HCT116 (cell line): ENCODE measurements at regions not wholly inside any gene's neighbourhood (a gene's known extent, or its start where the extent isn't known, plus 50 kb on each side); places are given as distances from the start of the nearest gene placed in this dataset.

Experiments
- ATAC-seq: fragments of 200-7000 bp; cut with Tn5 transposase; 2 replicates; pipeline ENCODE4 v1.9.1; 2020; ENCODE audit warnings: mild to moderate bottlenecking, moderate library complexity
- BruUV-seq: library from RNA; stranded (reverse); fragments of 400-500 nt; replicated peaks from 2 replicates; lab custom pipeline; 2021; lab: Mats Ljungman, UMichigan
- CTCF ChIA-PET: fragments of 300-600 bp; sonication (Branson Sonifier 250); formaldehyde crosslinking; loops from one replicate; lab custom pipeline; 2021; ENCODE audit warnings: antibody characterized with exemption; lab: Charles Lee
- POLR2A ChIA-PET: fragments of 300-600, 350-600 bp; sonication (Branson Sonifier 250); formaldehyde crosslinking; loops from one replicate; lab custom pipeline; 2021; ENCODE audit warnings: antibody characterized with exemption; lab: Charles Lee
- RAD21 ChIA-PET, 2 experiments: fragments of 300-600 bp; sonication (Branson Sonifier 250); formaldehyde crosslinking; loops; one replicate each; lab custom pipeline; 2023; ENCODE audit warnings: low total read pairs in 2 of 2; ENCODE audit not compliant: uncharacterized antibody in 2 of 2, unreplicated experiment in 2 of 2, low non-redundant PET in 1 of 2; lab: Charles Lee
- DNase-seq: peaks from one replicate; pipeline ENCODE4 v3.0.0-alpha.2; 2010; ENCODE audit warnings: low read depth, low spot score
- H2AFZ ChIP-seq: fragments of 200-600 bp; shearing (Covaris generic), sonication (generic); 2 replicates; pipeline ENCODE4 v1.6.1; 2017; ENCODE audit warnings: low read depth, mixed run types, mixed read lengths, antibody characterized with exemption, low read length; ENCODE audit not compliant: poor library complexity, severe bottlenecking
- H3K27ac ChIP-seq: 2 replicates; pipeline ENCODE4 v1.5.1; 2012; ENCODE audit warnings: low read depth, low read length
- H3K27me3 ChIP-seq: fragments of 200-600 bp; sonication (generic); 2 replicates; pipeline ENCODE4 v1.6.1; 2016; ENCODE audit warnings: mixed run types, low read length, mixed read lengths; ENCODE audit not compliant: insufficient read depth
- H3K36me3 ChIP-seq, 2 experiments: fragments of 200-500 bp in 1 of 2; fragments of 200-600 bp in 1 of 2; sonication (Bioruptor generic) in 1 of 2; sonication (generic) in 1 of 2; 2 replicates each; pipeline versions ENCODE4 v1.5.1 to v1.6.1; 2014 to 2016; ENCODE audit warnings: low read length in 2 of 2, inconsistent platforms in 1 of 2, mixed read lengths in 1 of 2, mixed run types in 1 of 2; ENCODE audit not compliant: insufficient read depth in 2 of 2, control insufficient read depth in 1 of 2
- H3K4me1 ChIP-seq, 2 experiments: fragments of 200-600 bp in 1 of 2; sonication (generic) in 1 of 2; 2 replicates each; pipeline versions ENCODE4 v1.5.1 to v1.6.1; 2012 to 2017; ENCODE audit warnings: low read length in 2 of 2, inconsistent platforms in 1 of 2, mild to moderate bottlenecking in 1 of 2, mixed read lengths in 1 of 2, mixed run types in 1 of 2, moderate library complexity in 1 of 2; ENCODE audit not compliant: insufficient read depth in 2 of 2, control insufficient read depth in 1 of 2
- H3K4me2 ChIP-seq: fragments of 200-600 bp; sonication (generic); 2 replicates; pipeline ENCODE4 v1.6.1; 2017; ENCODE audit warnings: mixed run types, low read length, mixed read lengths
- H3K4me3 ChIP-seq, 2 experiments: fragments of 200-600 bp in 1 of 2; sonication (generic) in 1 of 2; replicated peaks in 1 of 2; 2 replicates each; pipeline ENCODE4 v1.5.1; 2011 to 2016; ENCODE audit warnings: low read length in 2 of 2, control low read depth in 1 of 2, low read depth in 1 of 2, mild to moderate bottlenecking in 1 of 2, mixed read lengths in 1 of 2, mixed run types in 1 of 2
- H3K79me2 ChIP-seq: fragments of 200-600 bp; sonication (generic); 2 replicates; pipeline ENCODE4 v1.6.1; 2017; ENCODE audit warnings: mild to moderate bottlenecking, mixed run types, low read length, moderate library complexity, mixed read lengths; ENCODE audit not compliant: insufficient read depth
- H3K9ac ChIP-seq: fragments of 200-600 bp; sonication (generic); 2 replicates; pipeline ENCODE4 v1.6.1; 2016; ENCODE audit warnings: low read length, mixed read lengths
- H3K9me2 ChIP-seq: fragments of 200-600 bp; sonication (generic), shearing (Covaris generic); 2 replicates; pipeline ENCODE4 v1.6.1; 2017; ENCODE audit warnings: mixed run types, mild to moderate bottlenecking, moderate library complexity; ENCODE audit not compliant: insufficient read depth
- H3K9me3 ChIP-seq, 2 experiments: fragments of 200-500 bp in 1 of 2; fragments of 200-600 bp in 1 of 2; sonication (Bioruptor generic) in 1 of 2; sonication (generic) in 1 of 2; 2 replicates each; pipeline ENCODE4 v1.6.1; 2014 to 2017; ENCODE audit warnings: low read length in 2 of 2, mixed read lengths in 2 of 2, inconsistent platforms in 1 of 2, low read depth in 1 of 2, mild to moderate bottlenecking in 1 of 2, mixed run types in 1 of 2, moderate library complexity in 1 of 2; ENCODE audit not compliant: control insufficient read depth in 1 of 2, insufficient read depth in 1 of 2
- H4K20me1 ChIP-seq: fragments of 200-600 bp; sonication (generic), shearing (Covaris generic); 2 replicates; pipeline ENCODE4 v1.6.1; 2017; ENCODE audit warnings: mixed run types, mild to moderate bottlenecking, moderate library complexity; ENCODE audit not compliant: insufficient read depth
- ATF3 ChIP-seq: IDR thresholded peaks from 2 replicates; pipeline ENCODE4 v1.6.1; 2012
- CEBPB ChIP-seq: IDR thresholded peaks from 2 replicates; pipeline ENCODE4 v1.6.1; 2012; ENCODE audit warnings: low read depth
- CTCF ChIP-seq, 3 experiments: fragments of 200-600 bp in 1 of 3; sonication (generic) in 1 of 3; IDR thresholded peaks in 2 of 3; conservative IDR thresholded peaks in 1 of 3; 2 replicates each; pipeline ENCODE4 v1.5.1; 2012 to 2017; ENCODE audit warnings: low read depth in 2 of 3, low read length in 2 of 3, antibody characterized with exemption in 1 of 3, borderline replicate concordance in 1 of 3, control low read depth in 1 of 3, mild to moderate bottlenecking in 1 of 3, mixed read lengths in 1 of 3, mixed run types in 1 of 3, moderate library complexity in 1 of 3; ENCODE audit not compliant: insufficient read depth in 1 of 3
- EZH2 ChIP-seq: fragments of 200-600 bp; sonication (generic); IDR thresholded peaks from 2 replicates; pipeline ENCODE4 v1.6.1; 2017; ENCODE audit warnings: antibody characterized with exemption, mixed run types
- FOSL1 ChIP-seq: IDR thresholded peaks from 2 replicates; pipeline ENCODE4 v1.6.1; 2012; ENCODE audit warnings: low read depth
- JUND ChIP-seq: IDR thresholded peaks from 2 replicates; pipeline ENCODE4 v1.6.1; 2012
- MAX ChIP-seq: IDR thresholded peaks from 2 replicates; pipeline ENCODE4 v1.6.1; 2012
- POLR2A ChIP-seq: IDR thresholded peaks from 2 replicates; pipeline ENCODE4 v1.7.0; 2011; ENCODE audit warnings: borderline replicate concordance; ENCODE audit not compliant: insufficient read depth, insufficient read length; ENCODE audit errors: extremely low read depth
- POLR2AphosphoS5 ChIP-seq: IDR thresholded peaks from 2 replicates; pipeline ENCODE4 v1.6.1; 2011; ENCODE audit warnings: mild to moderate bottlenecking, low read depth, low read length, moderate library complexity
- RAD21 ChIP-seq: IDR thresholded peaks from 2 replicates; pipeline ENCODE4 v1.6.1; 2012; ENCODE audit warnings: low read depth, mild to moderate bottlenecking
- REST ChIP-seq: IDR thresholded peaks from 2 replicates; pipeline ENCODE4 v1.6.1; 2012; ENCODE audit warnings: low read depth
- SIN3A ChIP-seq: IDR thresholded peaks from 2 replicates; pipeline ENCODE4 v1.6.1; 2012; ENCODE audit warnings: low read depth
- SP1 ChIP-seq: IDR thresholded peaks from 2 replicates; pipeline ENCODE4 v1.6.1; 2012; ENCODE audit warnings: low read depth
- SRF ChIP-seq: IDR thresholded peaks from 2 replicates; pipeline ENCODE4 v1.6.1; 2012; ENCODE audit warnings: low read depth
- TCF7L2 ChIP-seq: IDR thresholded peaks from 2 replicates; pipeline ENCODE4 v1.7.0; 2011; ENCODE audit warnings: borderline replicate concordance, inconsistent platforms; ENCODE audit not compliant: insufficient read depth, insufficient read length; ENCODE audit errors: extremely low read depth
- YY1 ChIP-seq: IDR thresholded peaks from 2 replicates; pipeline ENCODE4 v1.6.1; 2011; ENCODE audit warnings: low read length, low read depth, moderate library complexity, mild to moderate bottlenecking; ENCODE audit not compliant: insufficient replicate concordance; ENCODE audit errors: extremely low read depth
- ZBTB33 ChIP-seq: IDR thresholded peaks from 2 replicates; pipeline ENCODE4 v1.6.1; 2011; ENCODE audit warnings: mild to moderate bottlenecking, low read length, moderate library complexity; ENCODE audit not compliant: insufficient replicate concordance; ENCODE audit errors: extremely low read depth
- ZFX ChIP-seq: fragments of 450-650 bp; IDR thresholded peaks from 2 replicates; pipeline ENCODE4 v1.6.1; 2017
- ZNF274 ChIP-seq: fragments of 200-500 bp; sonication (Bioruptor generic); IDR thresholded peaks from 2 replicates; pipeline ENCODE4 v1.6.1; 2014; ENCODE audit warnings: mild to moderate bottlenecking, low read depth, low read length, inconsistent platforms
- intact Hi-C: fragments of 100-400 bp; cut with micrococcal nuclease; formaldehyde crosslinking; loops from 2 replicates; pipeline ENCODE4 v1.10.0; 2022

GRCh38 chr13:74476788-74477187 is 342.6 kb upstream of the KLF12 start:
- ATAC-seq (no peak), DNase-seq (no peak)
- no peaks in the 10 kb centered on the region for H4K20me1 ChIP-seq
- H3K9me2 ChIP-seq = no peaks in the 10 kb centered on the region
- ChIA-PET CTCF (no interaction called here), RAD21 (no interaction called here), POLR2A (no interaction called here)
- H3K9ac ChIP-seq = no peak overlapping the region
- no peak overlapping the region for H3K27ac ChIP-seq
- no peaks in the 10 kb centered on the region for H3K27me3 ChIP-seq
- H3K4me1 ChIP-seq = no peaks in the 10 kb centered on the region
- no peaks in the 10 kb centered on the region for H3K36me3 ChIP-seq
- no peak overlapping the region for H2AFZ ChIP-seq
- no TSS peak for BruUV-seq
- H3K79me2 ChIP-seq = no peaks in the 10 kb centered on the region
- H3K4me3 ChIP-seq = no peak overlapping the region
- no peak overlapping the region for H3K4me2 ChIP-seq
- intact Hi-C loops = no loop called here
- TF ChIP-seq CTCF (IDR thresholded peaks at IDR 0.05 in 2 of 3, conservative IDR thresholded peaks at IDR 0.05 in 1 of 3; ENCODE audit: borderline replicate concordance in 1 of 3, insufficient read depth in 1 of 3, low read depth in 2 of 3, low read length in 2 of 3) = no peak
- TF ChIP-seq ATF3 = no peak
- TF ChIP-seq SP1 = no peak
- TF ChIP-seq TCF7L2 = no peak
- TF ChIP-seq REST = no peak
- no peak for TF ChIP-seq ZNF274
- no peak for TF ChIP-seq JUND
- no peak for TF ChIP-seq EZH2
- TF ChIP-seq SIN3A = no peak
- TF ChIP-seq MAX = no peak
- no peak for TF ChIP-seq SRF
- TF ChIP-seq POLR2A = no peak
- TF ChIP-seq FOSL1 = no peak
- no peak for TF ChIP-seq ZFX
- no peak for TF ChIP-seq ZBTB33
- TF ChIP-seq POLR2AphosphoS5 = no peak
- TF ChIP-seq YY1 = no peak
- TF ChIP-seq RAD21 = no peak
- no peak for TF ChIP-seq CEBPB
- H3K9me3 ChIP-seq = no peaks in the 10 kb centered on the region
